IMR-90 (cell line): ENCODE measurements at regions not wholly inside any gene's neighbourhood (a gene's known extent, or its start where the extent isn't known, plus 50 kb on each side); places are given as distances from the start of the nearest gene placed in this dataset.

ENCODE experiments used
- ATAC-seq: fragments of 200-7000 bp; cut with Tn5 transposase; 2 replicates; pipeline ENCODE4 v1.9.1; 2020; ENCODE audit warnings: low read depth, mild to moderate bottlenecking, moderate library complexity
- BruUV-seq: library from RNA; stranded (reverse); fragments of 400-500 nt; replicated peaks from 2 replicates; lab custom pipeline; 2021; lab: Mats Ljungman, UMichigan
- CTCF ChIA-PET: fragments of 300-600 bp; formaldehyde crosslinking; extraction: SDS; loops from one replicate; lab custom pipeline; 2021; ENCODE audit warnings: antibody characterized with exemption; lab: Yijun Ruan, JAX
- POLR2A ChIA-PET: fragments of 300-600 bp; sonication (Branson Sonifier 250); formaldehyde crosslinking; loops from one replicate; lab custom pipeline; 2022; ENCODE audit warnings: antibody characterized with exemption; ENCODE audit not compliant: unreplicated experiment; lab: Charles Lee
- DNase-seq: peaks from one replicate; pipeline ENCODE4 v3.0.0; 2013
- H2AFZ ChIP-seq: replicated peaks from 2 replicates; pipeline ENCODE3; 2013; ENCODE audit warnings: low read length, mild to moderate bottlenecking; ENCODE audit not compliant: poor library complexity
- H2AK5ac ChIP-seq: 2 replicates; pipeline ENCODE4 v1.6.1; 2013; ENCODE audit warnings: low read depth, low read length, inconsistent platforms
- H2AK9ac ChIP-seq: replicated peaks from 2 replicates; pipeline ENCODE3; 2013; ENCODE audit warnings: mild to moderate bottlenecking, low read depth, low read length, moderate library complexity; ENCODE audit not compliant: poor library complexity
- H2BK120ac ChIP-seq: 2 replicates; pipeline ENCODE4 v1.6.1; 2013; ENCODE audit warnings: low read depth, low read length, inconsistent platforms
- H2BK15ac ChIP-seq: 3 replicates; pipeline ENCODE4 v1.6.1; 2013; ENCODE audit warnings: low read depth, low read length, inconsistent platforms
- H2BK20ac ChIP-seq: 2 replicates; pipeline ENCODE4 v1.6.1; 2013; ENCODE audit warnings: low read depth, mild to moderate bottlenecking, inconsistent platforms, low read length, moderate library complexity
- H2BK5ac ChIP-seq: 2 replicates; pipeline ENCODE4 v1.6.1; 2013; ENCODE audit warnings: mild to moderate bottlenecking, low read depth, low read length, inconsistent platforms; ENCODE audit not compliant: poor library complexity, severe bottlenecking
- H3K14ac ChIP-seq: replicated peaks from 2 replicates; pipeline ENCODE4 v1.6.1; 2013; ENCODE audit warnings: low read depth, low read length, inconsistent platforms
- H3K18ac ChIP-seq: 2 replicates; pipeline ENCODE4 v1.6.1; 2013; ENCODE audit warnings: low read depth, low read length, control low read depth
- H3K23ac ChIP-seq: 2 replicates; pipeline ENCODE4 v1.6.1; 2013; ENCODE audit warnings: low read depth, low read length, inconsistent platforms
- H3K27ac ChIP-seq: 2 replicates; pipeline ENCODE4 v1.5.1; 2013; ENCODE audit warnings: mild to moderate bottlenecking, control low read depth, low read length; ENCODE audit not compliant: insufficient read depth
- H3K27me3 ChIP-seq: 2 replicates; pipeline ENCODE4 v1.6.1; 2013; ENCODE audit warnings: low read length; ENCODE audit not compliant: control insufficient read depth, insufficient read depth
- H3K36me3 ChIP-seq: 2 replicates; pipeline ENCODE4 v1.6.1; 2013; ENCODE audit warnings: low read length, mixed read lengths; ENCODE audit not compliant: control insufficient read depth, insufficient read depth
- H3K4ac ChIP-seq: 2 replicates; pipeline ENCODE4 v1.6.1; 2013; ENCODE audit warnings: low read depth, low read length, inconsistent platforms
- H3K4me1 ChIP-seq: 2 replicates; pipeline ENCODE4 v1.6.1; 2013; ENCODE audit warnings: low read length, mixed read lengths; ENCODE audit not compliant: control insufficient read depth, insufficient read depth
- H3K4me2 ChIP-seq: 2 replicates; pipeline ENCODE4 v1.6.1; 2013; ENCODE audit warnings: low read depth, mild to moderate bottlenecking, control low read depth, low read length, moderate library complexity
- H3K4me3 ChIP-seq: 2 replicates; pipeline ENCODE4 v1.5.1; 2013; ENCODE audit warnings: low read depth, mild to moderate bottlenecking, control low read depth, low read length, moderate library complexity; ENCODE audit not compliant: insufficient read depth
- H3K56ac ChIP-seq: 2 replicates; pipeline ENCODE4 v1.6.1; 2013; ENCODE audit warnings: low read length, inconsistent platforms; ENCODE audit not compliant: insufficient read depth; ENCODE audit errors: extremely low read depth
- H3K79me1 ChIP-seq, 2 experiments: 2 replicates each; pipeline ENCODE4 v1.6.1; 2013; ENCODE audit warnings: low read length in 2 of 2, inconsistent platforms in 1 of 2, low read depth in 1 of 2
- H3K9ac ChIP-seq: 2 replicates; pipeline ENCODE4 v1.6.1; 2013; ENCODE audit warnings: low read depth, low read length, control low read depth
- H3K9me1 ChIP-seq: 2 replicates; pipeline ENCODE4 v1.6.1; 2013; ENCODE audit warnings: low read length, inconsistent platforms; ENCODE audit not compliant: insufficient read depth
- H3K9me3 ChIP-seq: 2 replicates; pipeline ENCODE4 v1.6.1; 2013; ENCODE audit warnings: low read length; ENCODE audit not compliant: control insufficient read depth, insufficient read depth
- H4K20me1 ChIP-seq: 2 replicates; pipeline ENCODE4 v1.6.1; 2013; ENCODE audit warnings: low read length, inconsistent platforms; ENCODE audit not compliant: insufficient read depth
- H4K5ac ChIP-seq: 2 replicates; pipeline ENCODE4 v1.6.1; 2013; ENCODE audit warnings: mild to moderate bottlenecking, low read depth, low read length, control low read depth
- H4K8ac ChIP-seq, 2 experiments: 2 replicates each; pipeline ENCODE4 v1.6.1; 2013; ENCODE audit warnings: low read depth in 2 of 2, low read length in 2 of 2, control low read depth in 1 of 2, inconsistent platforms in 1 of 2
- H4K91ac ChIP-seq: 2 replicates; pipeline ENCODE4 v1.6.1; 2013; ENCODE audit warnings: low read depth, low read length, inconsistent platforms; ENCODE audit not compliant: insufficient read depth
- BHLHE40 ChIP-seq: fragments of 150-350 bp; IDR thresholded peaks from 2 replicates; pipeline ENCODE4 v1.6.1; 2016; ENCODE audit warnings: mild to moderate bottlenecking, low read depth, low read length
- CHD1 ChIP-seq: IDR thresholded peaks from 2 replicates; pipeline ENCODE4 v1.6.1; 2012; ENCODE audit warnings: low read depth, low read length, improper control_type of control experiment
- ELK1 ChIP-seq: fragments of 150-350 bp; IDR thresholded peaks from 2 replicates; pipeline ENCODE4 v1.6.1; 2016; ENCODE audit warnings: low read depth, mild to moderate bottlenecking, low read length, moderate library complexity, borderline replicate concordance
- MAFK ChIP-seq: IDR thresholded peaks from 2 replicates; pipeline ENCODE4 v1.6.1; 2012; ENCODE audit warnings: low read depth, low read length, improper control_type of control experiment
- MAZ ChIP-seq: IDR thresholded peaks from 2 replicates; pipeline ENCODE4 v1.6.1; 2012; ENCODE audit warnings: low read depth, mild to moderate bottlenecking, low read length, improper control_type of control experiment, moderate library complexity, borderline replicate concordance
- NFE2L2 ChIP-seq: fragments of 150-350 bp; IDR thresholded peaks from 2 replicates; pipeline ENCODE4 v1.6.1; 2016; ENCODE audit warnings: low read depth, mild to moderate bottlenecking, low read length
- POLR2A ChIP-seq: IDR thresholded peaks from 2 replicates; pipeline ENCODE4 v1.6.1; 2012; ENCODE audit warnings: mild to moderate bottlenecking, low read depth, low read length
- RCOR1 ChIP-seq: IDR thresholded peaks from 2 replicates; pipeline ENCODE4 v1.6.1; 2012; ENCODE audit warnings: mild to moderate bottlenecking, low read length, improper control_type of control experiment; ENCODE audit not compliant: insufficient replicate concordance
- SMC3 ChIP-seq: fragments of 150-350 bp; IDR thresholded peaks from 2 replicates; pipeline ENCODE4 v1.6.1; 2016; ENCODE audit warnings: low read depth, mild to moderate bottlenecking, antibody characterized with exemption, low read length, moderate library complexity
- USF2 ChIP-seq: fragments of 150-350 bp; IDR thresholded peaks from 2 replicates; pipeline ENCODE4 v1.6.1; 2017; ENCODE audit warnings: mild to moderate bottlenecking, antibody characterized with exemption, low read length, low read depth
- WGBS, 2 experiments: methylation state at CpG; one replicate each; pipeline versions ENCODE4 v1.1.5 to v1.1.7; 2013; ENCODE audit warnings: missing lambda C conversion rate in 2 of 2; ENCODE audit not compliant: insufficient read length in 1 of 2; ENCODE audit errors: extremely low coverage in 2 of 2; 5-methylcytosine and 5-hydroxymethylcytosine counted together
- dilution Hi-C: fragments of 300-500 bp; cut with HindIII; formaldehyde crosslinking; loops from one replicate; pipeline ENCODE4 v1.14.3; 2018; ENCODE audit warnings: low sequenced_read_pairs; ENCODE audit not compliant: unreplicated experiment
- in situ Hi-C: fragments of 300-500 bp; cut with MboI; formaldehyde crosslinking; loops from 3 replicates; pipeline ENCODE4 v1.14.3; 2019; ENCODE audit warnings: low sequenced_read_pairs, inconsistent platforms, mixed read lengths
- intact Hi-C: fragments of 100-400 bp; cut with micrococcal nuclease; formaldehyde crosslinking; loops from 2 replicates; pipeline ENCODE4 v1.10.0; 2022
- TF ChIP-seq, protein P1 (sequence below): conservative IDR thresholded peaks from 2 replicates; pipeline ENCODE4 v1.5.1; 2012; ENCODE audit warnings: mild to moderate bottlenecking, low read depth, low read length, improper control_type of control experiment

DNA sequence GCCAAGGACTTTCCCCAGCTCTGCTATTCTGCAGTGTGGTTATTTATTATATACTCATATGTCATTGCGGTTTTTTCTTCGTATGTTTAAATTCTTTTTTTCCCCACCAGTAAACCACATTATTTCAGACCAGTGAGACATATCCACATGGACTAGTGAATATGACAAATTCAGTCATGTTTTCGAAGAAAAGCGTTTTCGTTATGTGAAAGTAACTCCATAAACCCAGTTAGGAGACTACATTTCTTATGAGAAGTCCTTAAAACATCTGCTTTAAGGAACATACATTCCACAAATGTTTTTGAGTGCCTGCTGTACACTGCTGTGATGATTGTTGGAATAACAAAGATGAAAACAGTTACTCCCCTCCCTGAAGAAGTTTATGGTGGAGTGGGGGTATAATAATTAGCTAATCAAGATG is 591.8 kb upstream of the CLINT1 start:
- H3K27ac ChIP-seq, result no peak overlapping the region
- in situ Hi-C loops (no loop called here), intact Hi-C loops (no loop called here), dilution Hi-C loops (no loop called here)
- no TSS peak for BruUV-seq
- TF ChIP-seq USF2 (no peak), NFE2L2 (no peak), MAFK (no peak), ELK1 (no peak), CHD1 (no peak), MAZ (no peak), POLR2A (no peak), SMC3 (no peak), RCOR1 (no peak), BHLHE40 (no peak)
- TF ChIP-seq, protein P1, sequence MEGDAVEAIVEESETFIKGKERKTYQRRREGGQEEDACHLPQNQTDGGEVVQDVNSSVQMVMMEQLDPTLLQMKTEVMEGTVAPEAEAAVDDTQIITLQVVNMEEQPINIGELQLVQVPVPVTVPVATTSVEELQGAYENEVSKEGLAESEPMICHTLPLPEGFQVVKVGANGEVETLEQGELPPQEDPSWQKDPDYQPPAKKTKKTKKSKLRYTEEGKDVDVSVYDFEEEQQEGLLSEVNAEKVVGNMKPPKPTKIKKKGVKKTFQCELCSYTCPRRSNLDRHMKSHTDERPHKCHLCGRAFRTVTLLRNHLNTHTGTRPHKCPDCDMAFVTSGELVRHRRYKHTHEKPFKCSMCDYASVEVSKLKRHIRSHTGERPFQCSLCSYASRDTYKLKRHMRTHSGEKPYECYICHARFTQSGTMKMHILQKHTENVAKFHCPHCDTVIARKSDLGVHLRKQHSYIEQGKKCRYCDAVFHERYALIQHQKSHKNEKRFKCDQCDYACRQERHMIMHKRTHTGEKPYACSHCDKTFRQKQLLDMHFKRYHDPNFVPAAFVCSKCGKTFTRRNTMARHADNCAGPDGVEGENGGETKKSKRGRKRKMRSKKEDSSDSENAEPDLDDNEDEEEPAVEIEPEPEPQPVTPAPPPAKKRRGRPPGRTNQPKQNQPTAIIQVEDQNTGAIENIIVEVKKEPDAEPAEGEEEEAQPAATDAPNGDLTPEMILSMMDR, result no peak
- H3K14ac ChIP-seq, result no peak overlapping the region
- no peak overlapping the region for H2BK120ac ChIP-seq
- H2BK5ac ChIP-seq, result no peak overlapping the region
- no peak overlapping the region for H3K9ac ChIP-seq
- no peak overlapping the region for H3K23ac ChIP-seq
- DNase-seq, result peak; percentile 50
- no peak overlapping the region for H3K4me3 ChIP-seq
- no peak overlapping the region for H2AFZ ChIP-seq
- peak overlapping the region; percentile 42; the same call in 1 of the 2 replicates for H3K4me2 ChIP-seq
- no peak overlapping the region for H2AK5ac ChIP-seq
- no peak overlapping the region for H4K8ac ChIP-seq
- H4K20me1 ChIP-seq, result no peaks in the 10 kb centered on the region
- H4K5ac ChIP-seq, result no peak overlapping the region
- no peak overlapping the region for H2BK15ac ChIP-seq
- no peak overlapping the region for H2AK9ac ChIP-seq
- no peaks in the 10 kb centered on the region for H3K36me3 ChIP-seq
- peaks cover 6% of the 10 kb centered on the region; the same call in 1 of the 2 replicates for H3K27me3 ChIP-seq
- H3K9me1 ChIP-seq, result no peaks in the 10 kb centered on the region
- peak; percentile 72 for ATAC-seq
- H3K18ac ChIP-seq, result no peak overlapping the region
- H3K4me1 ChIP-seq, result 0 out of 2 replicates have a peak, but pooled peaks cover 3% of the 10 kb centered on the region
- H2BK20ac ChIP-seq, result no peak overlapping the region
- H3K4ac ChIP-seq, result no peak overlapping the region
- no peak overlapping the region for H3K56ac ChIP-seq
- POLR2A ChIA-PET, result no interaction called here
- WGBS, 2 experiments, result no CpG with 5 or more reads among the region's 5 CpGs
- H3K79me1 ChIP-seq, result no peaks in the 10 kb centered on the region
- H4K91ac ChIP-seq, result no peak overlapping the region
- H3K9me3 ChIP-seq, result no peaks in the 10 kb centered on the region
- CTCF ChIA-PET, result interaction anchor here (0.5 kb wide), 1 partner anchor 18 kb away, joined by 3 read pairs; no protein-coding TSS in a partner anchor
